ENCODE measurements at regions not wholly inside any gene's neighbourhood (a gene's known extent, or its start where the extent isn't known, plus 50 kb on each side); places are given as distances from the start of the nearest gene placed in this dataset.
"Not testable (repeated sequence)": the region's sequence is repeated elsewhere in the genome, so short reads cannot be mapped to it uniquely, and the experiment has no call there.

DNA sequence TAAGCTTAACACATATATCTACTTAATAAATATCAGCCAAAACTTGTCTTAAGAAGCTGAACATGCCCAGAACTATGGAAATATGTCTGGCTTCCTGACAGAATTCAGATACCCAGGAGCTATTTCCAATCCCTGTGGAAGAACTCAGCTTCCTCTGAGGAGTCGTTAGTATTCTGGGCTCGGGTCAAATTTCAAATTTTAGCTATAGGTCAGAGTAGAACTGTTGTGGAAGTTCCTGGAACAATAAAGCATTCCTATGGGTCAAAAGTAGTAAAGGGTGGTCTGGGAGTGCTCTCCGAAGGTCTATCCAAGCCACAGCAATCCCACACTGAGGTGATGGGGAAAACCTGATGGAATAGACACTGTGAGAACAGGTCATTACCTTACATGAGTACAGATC lies 342.7 kb upstream of the CHST9 start:
- DNase-seq (ENCODE audit: insufficient read length, low spot score) (no peak), FAIRE-seq (no peak)

DNA sequence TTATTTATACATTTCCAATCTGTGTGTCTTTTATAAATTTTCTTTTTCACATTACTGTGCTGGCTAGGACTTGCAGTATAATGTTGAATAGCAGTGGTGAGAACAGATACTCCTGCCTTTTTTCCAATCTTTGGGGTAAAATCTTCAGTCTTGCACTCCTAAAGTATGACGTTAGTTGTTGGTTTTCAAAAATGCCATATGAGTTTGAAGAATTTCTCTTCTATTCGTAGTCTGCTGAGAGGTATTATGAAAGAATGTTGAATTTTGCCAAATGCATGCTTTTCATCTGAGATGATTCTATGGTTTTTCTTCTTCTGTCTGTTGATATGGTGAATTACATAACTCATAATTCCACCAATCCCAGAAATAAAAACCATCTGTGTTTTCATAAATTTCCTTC lies 335.3 kb upstream of the CHST9 start:
- no peak for FAIRE-seq

DNA sequence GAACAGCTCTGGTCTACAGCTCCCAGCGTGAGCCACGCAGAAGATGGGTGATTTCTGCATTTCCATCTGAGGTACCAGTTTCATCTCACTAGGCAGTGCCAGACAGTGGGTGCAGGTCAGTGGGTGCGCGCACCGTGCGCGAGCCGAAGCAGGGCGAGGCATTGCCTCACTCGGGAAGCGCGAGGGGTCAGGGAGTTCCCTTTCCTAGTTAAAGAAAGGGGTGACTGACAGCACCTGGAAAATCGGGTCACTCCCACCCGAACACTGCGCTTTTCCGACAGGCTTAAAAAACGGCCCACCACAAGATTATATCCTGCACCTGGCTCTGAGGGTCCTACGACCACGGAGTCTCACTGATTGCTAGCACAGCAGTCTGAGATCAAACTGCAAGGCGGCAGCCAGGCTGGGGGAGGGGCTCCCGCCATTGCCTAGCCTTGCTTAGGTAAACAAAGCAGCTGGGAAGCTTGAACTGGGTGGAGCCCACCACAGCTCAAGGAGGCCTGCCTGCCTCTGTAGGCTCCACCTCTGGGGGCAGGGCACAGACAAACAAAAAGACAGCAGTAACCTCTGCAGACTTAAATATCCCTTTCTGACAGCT lies 325.0 kb upstream of the CHST9 start:
- not testable (repeated sequence) for FAIRE-seq; DNase-seq (ENCODE audit: insufficient read length, low spot score)

More for the DNA sequence above, 335.3 kb upstream of the CHST9 start:
- no peak for DNase-seq (ENCODE audit: insufficient read length, low spot score)

DNA sequence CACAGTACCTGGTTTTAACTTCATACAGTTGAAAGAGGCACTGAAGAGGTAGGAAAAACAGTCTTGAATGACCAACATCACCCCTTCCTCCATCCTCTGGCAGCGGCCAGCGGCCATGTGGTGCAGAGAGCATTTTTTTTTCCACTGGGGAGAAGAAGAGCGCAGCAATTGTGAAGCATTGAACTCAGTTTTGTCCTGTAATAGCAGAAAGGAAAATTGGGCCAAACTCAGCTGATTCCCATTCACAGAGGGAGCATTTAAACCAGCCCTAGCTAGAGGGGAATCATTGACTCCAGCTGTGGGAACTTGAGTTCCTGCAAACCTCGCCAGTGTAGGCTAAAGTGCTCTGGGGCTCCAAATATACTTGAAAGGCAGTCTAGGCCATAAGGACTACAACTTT lies 316.6 kb upstream of the CHST9 start:
- FAIRE-seq (no peak), DNase-seq (ENCODE audit: insufficient read length, low spot score) (no peak)

DNA sequence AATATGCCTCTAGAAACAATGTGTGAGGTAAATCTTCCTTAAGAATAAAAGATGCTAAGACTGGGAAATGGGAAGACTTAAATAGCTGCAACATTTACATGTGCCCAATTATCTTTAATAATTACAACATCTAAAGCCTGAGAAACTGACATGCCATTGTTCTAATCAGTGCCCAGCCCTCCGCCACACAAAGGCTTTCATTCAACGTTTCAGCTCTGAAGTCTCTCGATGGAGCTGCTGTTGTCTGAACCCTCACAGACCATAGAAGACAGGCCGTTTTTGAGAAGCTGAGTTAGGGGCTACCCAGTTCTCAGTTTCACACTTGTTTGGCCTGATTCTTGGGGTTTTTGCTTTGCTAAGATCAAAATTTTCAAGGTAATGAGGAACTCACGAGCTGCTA lies 315.4 kb upstream of the CHST9 start:
- FAIRE-seq, result no peak
- DNase-seq (ENCODE audit: insufficient read length, low spot score), result no peak

DNA sequence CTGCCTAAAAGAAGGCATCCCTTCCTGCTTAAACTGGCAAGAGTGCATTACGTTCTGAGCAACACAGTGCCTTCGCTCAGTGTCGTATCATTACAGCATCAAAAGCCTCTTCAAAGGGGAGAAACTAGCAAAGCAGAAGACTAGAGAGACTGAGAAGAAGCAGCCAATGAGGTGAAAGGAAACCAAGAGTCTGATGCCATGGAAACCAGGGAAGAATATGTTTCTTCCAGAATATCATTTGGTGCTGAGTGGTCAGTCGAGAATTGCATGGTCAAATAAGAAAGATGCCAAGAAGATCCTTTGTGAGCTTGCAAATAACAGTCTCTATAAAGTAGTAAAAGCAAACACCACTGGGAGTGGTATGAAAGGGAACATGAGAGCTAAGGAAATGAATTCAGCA lies 312.1 kb upstream of the CHST9 start:
- DNase-seq (ENCODE audit: insufficient read length, low spot score), result no peak
- FAIRE-seq, result no peak

DNA sequence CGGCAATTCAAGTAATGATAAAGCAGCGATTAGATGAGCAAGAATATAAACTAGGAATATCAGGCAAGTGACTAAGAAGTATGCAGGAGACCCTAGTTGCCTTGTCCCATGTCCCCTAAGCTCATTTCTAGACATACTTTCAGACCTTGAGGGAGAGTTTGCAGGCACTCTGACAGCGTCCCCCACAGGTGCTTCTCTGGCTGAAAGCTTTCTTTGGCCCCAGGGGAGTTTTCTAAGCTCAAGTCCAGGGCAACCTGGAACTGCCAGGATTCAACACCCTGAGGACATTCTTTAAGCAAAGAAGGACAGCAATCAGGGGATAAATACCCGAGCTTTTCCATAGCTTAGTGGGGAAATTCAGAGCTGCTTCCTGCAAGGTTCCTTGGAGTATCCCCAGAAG lies 308.1 kb upstream of the CHST9 start:
- no peak for FAIRE-seq
- no peak for DNase-seq (ENCODE audit: insufficient read length, low spot score)

DNA sequence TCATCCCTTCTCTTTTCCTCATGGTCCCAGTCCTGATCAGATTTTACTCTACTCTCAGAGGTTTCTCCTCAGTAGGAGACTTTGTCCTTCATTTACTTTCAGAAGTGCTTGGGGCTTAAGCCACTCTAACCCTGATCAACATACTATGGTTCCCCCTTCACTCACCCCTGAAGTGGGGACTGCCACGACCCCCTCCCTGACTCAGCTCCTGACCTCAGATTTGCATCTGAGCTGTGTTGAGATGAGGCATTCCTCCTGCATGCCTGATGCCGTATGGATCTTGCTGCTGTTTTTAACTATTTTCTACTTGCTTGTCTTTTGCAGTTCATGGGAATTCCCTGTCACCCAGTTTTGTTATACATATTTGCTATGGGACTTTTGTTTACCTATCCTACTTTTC lies 306.7 kb upstream of the CHST9 start:
- FAIRE-seq, result no peak
- no peak for DNase-seq (ENCODE audit: insufficient read length, low spot score)

DNA sequence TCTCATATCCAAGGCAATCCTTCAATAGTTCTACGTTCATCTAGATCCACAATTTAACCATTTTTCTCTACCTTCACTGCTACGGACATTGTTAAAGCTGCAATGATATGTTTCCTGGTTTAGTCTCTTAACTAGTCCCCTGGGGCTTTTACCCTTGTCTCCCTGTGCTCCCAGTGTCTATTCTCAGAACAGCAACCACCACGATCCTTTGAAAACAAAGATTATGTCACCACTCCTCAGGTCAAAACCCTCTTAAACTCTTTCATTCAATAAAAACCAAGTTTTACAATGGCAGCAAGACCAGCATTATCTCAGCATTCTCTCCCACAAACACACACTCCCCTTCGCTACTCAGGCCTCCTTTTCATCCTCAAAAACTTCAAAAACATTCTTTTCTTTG lies 298.2 kb upstream of the CHST9 start:
- FAIRE-seq (no peak), DNase-seq (ENCODE audit: insufficient read length, low spot score) (no peak)

DNA sequence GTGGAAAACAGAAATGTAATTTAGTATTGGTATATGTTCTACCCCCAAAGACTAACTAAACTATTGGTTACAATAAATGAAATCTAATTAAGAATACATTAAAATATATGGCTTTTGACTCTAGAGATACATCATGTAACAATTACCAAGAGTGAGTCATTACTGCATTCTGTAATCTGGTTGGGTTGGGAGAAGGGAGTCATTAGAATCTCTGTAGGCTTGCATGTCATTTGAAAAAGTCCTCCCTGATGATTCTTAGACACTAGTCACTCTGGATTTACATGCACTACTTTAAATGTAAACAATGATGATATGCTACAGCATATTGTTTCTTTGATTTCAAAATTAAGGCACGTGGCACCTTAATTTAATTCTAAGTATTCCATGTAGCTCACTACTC lies 293.4 kb upstream of the CHST9 start:
- FAIRE-seq, result no peak
- no peak for DNase-seq (ENCODE audit: insufficient read length, low spot score)

DNA sequence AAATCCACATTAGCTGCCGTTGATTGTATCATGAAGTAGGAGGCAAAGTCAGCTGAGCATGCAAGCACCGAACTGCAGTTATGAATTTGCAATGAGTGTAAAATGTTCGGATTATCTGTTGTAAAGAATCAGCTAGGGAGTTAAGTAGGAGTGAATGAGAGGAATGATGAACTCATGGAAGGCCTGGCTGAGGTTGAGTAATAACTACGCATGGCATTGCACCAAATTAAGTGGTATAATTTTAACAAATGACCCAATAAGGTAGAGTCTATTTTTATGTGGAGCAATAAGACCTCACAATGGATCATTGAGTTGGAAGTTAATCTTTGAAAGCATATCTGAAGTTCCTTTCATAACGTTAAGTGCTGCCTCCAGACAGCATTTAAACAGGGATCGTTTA lies 288.2 kb upstream of the CHST9 start:
- DNase-seq (ENCODE audit: insufficient read length, low spot score) (no peak), FAIRE-seq (no peak)

DNA sequence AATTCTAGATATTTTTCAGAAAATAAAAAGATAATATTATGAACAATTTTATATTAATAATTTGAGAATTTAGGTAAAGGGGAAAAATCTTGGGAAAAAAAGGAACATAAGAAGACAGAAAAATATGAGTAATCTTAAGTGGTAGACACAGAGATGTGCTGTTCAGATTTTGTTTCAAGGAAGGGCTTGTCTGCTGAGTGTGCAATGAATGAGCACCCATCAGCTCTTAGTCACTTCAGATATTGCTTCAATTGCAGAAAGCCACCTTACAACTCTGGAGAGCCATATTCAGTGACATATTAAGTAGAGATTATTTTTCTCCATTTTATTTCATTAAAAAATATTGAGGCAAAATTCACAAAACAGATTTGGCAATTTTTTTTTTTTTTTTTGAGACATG lies 282.0 kb upstream of the CHST9 start:
- FAIRE-seq, result no peak
- DNase-seq (ENCODE audit: insufficient read length, low spot score), result no peak

DNA sequence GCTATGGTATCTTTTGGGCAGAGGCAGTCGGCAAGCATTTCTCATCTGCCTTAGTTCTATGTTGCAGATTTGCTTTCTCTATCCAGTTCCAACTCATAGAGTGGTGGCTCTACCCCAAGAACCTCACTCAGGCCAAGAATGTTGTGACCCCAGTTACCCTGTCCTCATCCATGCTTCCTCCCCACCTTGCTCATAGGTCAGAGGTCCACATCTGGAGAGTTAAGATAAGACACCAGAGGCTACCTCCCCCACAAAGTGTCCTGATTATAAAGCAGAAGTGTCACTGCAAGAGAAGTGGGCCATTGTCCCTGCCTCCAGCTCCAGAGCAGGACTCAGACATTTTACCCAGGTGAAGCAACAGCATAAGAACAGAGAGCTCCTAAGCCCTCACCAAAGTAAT lies 276.8 kb upstream of the CHST9 start:
- DNase-seq (ENCODE audit: insufficient read length, low spot score), result no peak
- no peak for FAIRE-seq

DNA sequence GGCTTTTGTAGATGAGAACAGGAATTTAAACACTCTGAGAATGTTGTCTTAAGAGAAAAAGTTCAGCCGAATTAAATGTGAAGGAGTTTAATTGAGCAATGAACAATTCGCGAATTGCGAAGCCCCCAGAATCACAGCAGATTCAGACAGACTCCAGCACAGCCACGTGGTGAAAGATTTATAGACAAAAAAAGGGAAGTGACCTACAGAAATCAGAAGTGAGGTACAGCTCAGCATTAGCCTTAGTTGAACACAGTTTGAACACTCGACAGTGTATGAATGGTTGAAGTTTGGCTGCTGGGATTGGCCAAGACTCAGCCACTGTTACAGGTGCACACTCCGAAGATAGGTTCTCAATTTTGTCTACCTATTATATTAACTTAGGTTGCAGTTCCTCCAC lies 264.0 kb upstream of the CHST9 start:
- DNase-seq (ENCODE audit: insufficient read length, low spot score) (no peak), FAIRE-seq (no peak)

DNA sequence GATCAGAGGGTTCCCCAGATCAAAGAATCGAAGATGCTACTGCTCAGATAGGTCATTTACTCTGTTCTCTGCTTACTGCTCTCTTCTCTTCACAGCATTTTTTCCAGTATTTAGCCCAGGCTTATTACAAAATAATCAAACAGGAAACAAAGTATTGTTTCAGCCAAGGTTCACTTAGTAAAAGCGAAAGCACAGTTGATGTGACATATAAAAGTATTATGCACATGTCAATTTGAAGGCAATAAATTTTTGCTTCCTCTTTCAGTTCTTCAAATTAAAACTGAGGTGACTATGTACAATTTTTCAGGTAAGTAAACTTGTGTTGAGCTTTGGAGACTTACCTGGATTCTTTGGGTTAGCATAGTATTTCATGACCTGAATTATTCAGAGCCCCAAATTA lies 262.8 kb upstream of the CHST9 start:
- DNase-seq (ENCODE audit: insufficient read length, low spot score), result no peak
- FAIRE-seq, result no peak

DNA sequence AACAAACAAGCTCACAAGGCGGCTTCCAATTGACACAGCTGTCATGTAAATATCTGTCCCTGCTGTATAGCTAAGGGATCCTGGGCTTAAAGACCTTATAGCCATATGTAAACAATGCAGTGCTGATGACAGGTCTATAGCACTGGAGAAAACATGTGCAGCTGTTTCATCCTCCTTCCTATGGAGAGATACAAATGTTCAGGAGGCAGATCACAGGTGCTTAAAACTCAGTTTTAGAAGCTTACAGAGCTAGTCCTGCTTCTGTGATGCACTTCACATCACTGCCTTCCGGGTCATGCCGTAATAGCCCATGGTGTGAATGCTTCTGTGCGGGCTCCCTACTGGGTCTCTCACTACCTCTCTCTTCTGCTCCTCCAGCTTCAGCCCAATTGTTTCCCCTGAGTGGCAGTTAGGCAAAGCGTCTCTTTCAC lies 262.4 kb upstream of the CHST9 start:
- DNase-seq (ENCODE audit: insufficient read length, low spot score) (no peak), FAIRE-seq (no peak)

DNA sequence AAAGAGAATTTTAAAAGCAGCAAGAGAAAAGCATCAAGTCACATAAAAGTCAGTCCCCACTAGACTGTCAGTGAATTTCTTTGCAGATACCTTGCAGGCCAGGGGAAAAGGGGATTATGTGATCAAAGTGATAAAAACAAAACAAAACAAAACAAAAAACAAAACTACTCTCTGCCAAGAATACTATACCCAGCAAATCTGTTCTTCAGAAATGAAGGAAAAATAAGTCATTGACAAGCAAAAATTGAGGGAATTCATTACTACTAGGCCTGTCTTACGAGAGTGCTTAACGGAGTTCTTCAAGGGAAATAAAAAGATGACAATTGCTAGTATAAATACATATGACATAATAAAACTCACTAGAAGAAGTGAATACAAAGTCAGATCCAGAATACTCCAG lies 245.5 kb upstream of the CHST9 start:
- DNase-seq (ENCODE audit: insufficient read length, low spot score) (no peak), FAIRE-seq (no peak)

DNA sequence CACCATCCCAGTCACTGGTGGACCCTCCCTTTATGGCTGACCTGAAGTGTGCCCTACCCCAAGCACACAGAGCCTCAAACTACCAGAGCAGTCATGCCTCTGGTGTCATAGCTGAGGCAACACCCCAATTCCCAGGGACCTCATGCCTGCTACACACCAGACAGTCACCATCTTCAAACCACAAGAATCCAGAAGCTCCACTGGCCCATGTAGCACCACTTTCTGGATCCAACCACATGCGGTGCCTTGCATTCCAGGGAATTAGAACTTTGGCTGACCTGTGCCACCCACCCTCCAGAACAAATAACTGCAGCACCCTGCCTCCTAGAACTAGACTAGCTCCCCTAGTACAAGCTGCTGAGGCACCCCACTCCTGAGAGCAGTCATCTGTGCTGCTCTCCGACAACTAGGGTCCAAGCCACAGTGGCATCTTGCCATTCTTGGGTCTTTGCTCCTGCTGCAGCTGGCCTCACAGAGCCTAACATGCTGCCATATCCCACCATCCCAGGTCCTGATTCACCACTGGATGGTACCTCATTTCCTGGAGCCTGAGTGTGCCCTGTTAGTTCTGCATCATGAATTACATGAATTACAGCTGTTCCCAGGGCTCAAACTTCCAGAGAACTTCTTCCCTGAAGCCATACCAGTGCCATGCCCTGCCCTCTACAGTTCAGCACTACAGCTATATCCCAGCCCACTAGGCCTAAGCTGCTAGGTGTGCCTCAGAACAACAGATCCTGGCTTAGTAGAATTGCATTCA lies 243.8 kb upstream of the CHST9 start:
- no peak for DNase-seq (ENCODE audit: insufficient read length, low spot score)
- no peak for FAIRE-seq

DNA sequence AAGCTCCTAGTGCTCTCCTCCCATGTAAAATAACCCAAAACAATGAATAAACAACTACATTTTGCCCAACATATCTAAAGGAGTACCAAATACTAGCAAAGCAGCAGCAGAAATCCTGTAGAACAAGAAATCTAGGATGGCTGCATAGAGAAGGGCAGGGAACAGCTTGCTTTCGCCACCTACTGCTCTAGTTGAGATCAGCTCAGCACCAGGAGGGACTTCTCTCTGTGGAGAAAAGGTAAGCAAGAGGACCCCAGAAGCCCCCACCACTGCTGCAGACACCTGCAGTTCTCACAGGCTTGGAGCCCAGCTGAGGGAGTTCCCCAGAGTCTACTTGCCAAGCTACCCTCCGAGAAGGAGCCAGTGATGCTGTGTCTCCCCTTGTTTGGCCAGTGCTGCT lies 243.0 kb upstream of the CHST9 start:
- FAIRE-seq, result no peak
- no peak for DNase-seq (ENCODE audit: insufficient read length, low spot score)

DNA sequence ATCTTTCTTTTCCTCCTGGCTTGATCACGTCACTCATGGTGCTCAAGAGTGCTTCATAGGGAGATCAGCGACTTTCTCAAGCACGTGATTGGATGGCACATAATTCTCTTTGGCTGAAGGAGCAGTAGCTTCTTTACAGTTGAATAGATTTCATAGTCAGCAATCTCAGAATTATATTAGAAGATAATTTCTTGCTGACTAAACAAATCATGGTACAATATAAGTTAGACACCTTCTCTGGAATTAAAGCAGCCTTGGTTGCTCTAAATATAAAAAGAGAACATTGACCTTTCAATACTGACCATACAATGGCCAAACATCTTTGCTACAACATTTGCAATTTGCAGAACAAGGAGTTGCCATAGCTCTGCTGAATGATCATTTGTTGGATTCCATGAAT lies 238.5 kb upstream of the CHST9 start:
- DNase-seq (ENCODE audit: insufficient read length, low spot score) (no peak), FAIRE-seq (no peak)

DNA sequence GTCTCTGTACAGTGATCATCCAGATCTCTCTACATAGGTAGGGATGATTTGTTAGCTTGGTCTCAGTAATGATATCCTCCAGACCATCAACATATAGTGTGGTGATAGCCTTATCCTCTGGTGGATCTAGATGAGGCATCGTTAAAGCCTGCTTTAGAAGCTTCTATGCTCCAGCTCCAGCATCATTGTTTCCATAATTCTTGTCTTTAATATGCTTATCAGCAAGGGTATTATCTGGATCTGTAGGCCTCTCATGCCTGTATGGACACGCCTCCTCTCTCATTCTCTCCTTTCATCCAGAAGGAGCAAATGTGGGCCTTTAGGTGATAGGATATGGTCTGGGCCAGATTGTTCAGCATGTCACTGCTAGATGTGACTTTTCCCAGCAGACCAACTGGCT lies 234.5 kb upstream of the CHST9 start:
- FAIRE-seq (no peak), DNase-seq (ENCODE audit: insufficient read length, low spot score) (no peak)

DNA sequence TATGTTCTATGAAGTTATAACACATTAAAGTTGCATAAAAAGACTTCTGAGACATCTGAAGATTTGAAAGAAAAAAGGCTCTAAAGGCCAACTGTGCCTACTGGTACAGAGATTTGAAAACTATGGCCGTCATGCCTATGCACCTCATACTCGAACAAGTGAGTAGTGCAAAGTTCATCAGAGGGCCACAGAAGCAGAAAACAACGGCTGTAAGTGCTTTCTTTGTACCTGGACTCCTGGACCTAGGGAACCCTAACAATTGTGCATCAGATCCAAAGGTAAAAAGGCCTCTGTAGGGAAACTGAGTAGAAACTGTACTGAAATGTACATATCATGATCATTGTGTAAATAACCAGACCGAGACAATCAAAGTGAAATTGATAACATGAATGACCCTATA lies 230.4 kb upstream of the CHST9 start:
- DNase-seq (ENCODE audit: insufficient read length, low spot score) (no peak), FAIRE-seq (no peak)

DNA sequence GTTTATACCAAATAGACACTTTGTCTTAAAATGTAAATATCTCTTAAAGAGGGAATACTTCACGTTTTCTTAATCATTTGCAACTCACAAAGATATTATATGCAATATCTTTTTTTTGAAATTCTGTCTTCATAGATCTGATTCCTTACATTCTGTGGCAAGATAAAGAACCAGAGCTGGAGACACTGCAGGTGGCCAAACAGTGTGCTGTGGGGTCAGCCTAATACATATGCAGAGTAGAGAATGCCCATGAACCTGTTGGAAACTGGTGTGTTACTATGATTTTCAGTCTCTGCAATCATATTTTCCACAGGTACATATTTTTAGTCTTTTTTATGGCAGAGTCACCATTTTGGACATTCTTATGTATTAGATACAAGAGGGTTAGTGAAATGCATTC lies 229.6 kb upstream of the CHST9 start:
- FAIRE-seq, result no peak
- DNase-seq (ENCODE audit: insufficient read length, low spot score), result no peak

All from HTR-8/SVneo (cell line).